ENCODE measurements at regions not wholly inside any gene's neighbourhood (a gene's known extent, or its start where the extent isn't known, plus 50 kb on each side); places are given as distances from the start of the nearest gene placed in this dataset.

GRCh38 chr1:34306568-34306967 lies 129.9 kb downstream of the C1orf94 start:
- Histone ChIP-seq H3K4me2 (ENCODE audit: insufficient read depth, low read length) (no peak overlapping the region), H3K27me3 (ENCODE audit: control insufficient read depth in 2 of 2, insufficient read depth in 2 of 2, low read length in 2 of 2) (no peaks in the 10 kb centered on the region), H3K36me3 (ENCODE audit: control insufficient read depth, insufficient read depth, low read length) (no peaks in the 10 kb centered on the region), H4K20me1 (replicated peaks; ENCODE audit: control insufficient read depth, insufficient read depth, low read length) (no peaks in the 10 kb centered on the region), H3K9ac (ENCODE audit: insufficient read depth in 1 of 2, low read depth in 2 of 2, low read length in 2 of 2) (no peak overlapping the region), H3K79me2 (ENCODE audit: control insufficient read depth, insufficient read depth, low read length) (no peaks in the 10 kb centered on the region), H3K9me1 (ENCODE audit: control insufficient read depth, insufficient read depth, low read length) (no peaks in the 10 kb centered on the region), H3K4me3 (no peak overlapping the region), H2AFZ (ENCODE audit: low read depth, low read length) (no peak overlapping the region), H3K9me3 (replicated peaks; ENCODE audit: control insufficient read depth, insufficient read depth, low read depth, low read length) (no peaks in the 10 kb centered on the region), H3K4me1 (replicated peaks in 1 of 2; ENCODE audit: control insufficient read depth in 2 of 2, insufficient read depth in 2 of 2, low read length in 2 of 2) (no peaks in the 10 kb centered on the region), H3K27ac (ENCODE audit: extremely low read depth, low read depth, low read length) (no peak overlapping the region)
- TF ChIP-seq ELF4 (CRISPR knock-in tag; IDR thresholded peaks at IDR 0.05) (no peak), PRPF4 (IDR thresholded peaks at IDR 0.05; ENCODE audit: insufficient read depth, low read depth, low read length, poor library complexity, severe bottlenecking) (no peak), THRB (CRISPR knock-in tag; conservative IDR thresholded peaks at IDR 0.05) (no peak), DLX4 (CRISPR knock-in tag; IDR thresholded peaks at IDR 0.05) (no peak), NKRF (IDR thresholded peaks at IDR 0.05; ENCODE audit: borderline replicate concordance) (no peak)
- WGBS (ENCODE audit: insufficient coverage, low coverage, missing lambda C conversion rate) = 0% methylated on average over 2 of the region's 2 CpGs
- POLR2A ChIA-PET = no interaction called here
- DNase-seq (ENCODE audit: extremely low read depth in 1 of 4, low spot score in 3 of 4) (no peak), ATAC-seq (no peak), FAIRE-seq (no peak)
- CTCF ChIA-PET (ENCODE audit: low intra/inter-chr PET ratio) = no interaction called here
- intact Hi-C loops (cut with micrococcal nuclease) = no loop called here
- in situ Hi-C loops (cut with MboI) = no loop called here
- no TSS peak for BruUV-seq (replicated peaks)

Data from K562 (cell line).